Stimulated activated effector memory CD8-positive, alpha-beta T cell treated with anti-CD3 and anti-CD28 coated beads, Interleukin-12 subunit alpha, Interleukin-12 subunit beta, amount 100 ng/mL, for 72 hours (primary cell): ENCODE measurements at regions not wholly inside any gene's neighbourhood (a gene's known extent, or its start where the extent isn't known, plus 50 kb on each side); places are given as distances from the start of the nearest gene placed in this dataset.

Source experiments
- ATAC-seq: fragments of 150-1000 bp; cut with Tn5 transposase; 2 replicates; pipeline ENCODE4 v1.10.0; 2021
- DNase-seq, 2 donors: peaks; one replicate each; pipeline ENCODE4 v3.0.0; 2021 to 2022; ENCODE audit warnings: low spot score in 2 of 2
- H3K27ac Mint-ChIP-seq: one replicate; pipeline ENCODE4 v1.8.0; 2022; ENCODE audit warnings: mild to moderate bottlenecking, mixed read lengths
- H3K36me3 Mint-ChIP-seq: one replicate; pipeline ENCODE4 v1.8.0; 2022; ENCODE audit warnings: mild to moderate bottlenecking, mixed read lengths
- H3K4me1 Mint-ChIP-seq: one replicate; pipeline ENCODE4 v1.8.0; 2022; ENCODE audit warnings: mixed read lengths
- H3K4me3 Mint-ChIP-seq: one replicate; pipeline ENCODE4 v1.8.0; 2022; ENCODE audit warnings: mild to moderate bottlenecking, mixed read lengths
- H3K9me3 Mint-ChIP-seq: one replicate; pipeline ENCODE4 v1.8.0; 2022; ENCODE audit warnings: mixed read lengths

DNA sequence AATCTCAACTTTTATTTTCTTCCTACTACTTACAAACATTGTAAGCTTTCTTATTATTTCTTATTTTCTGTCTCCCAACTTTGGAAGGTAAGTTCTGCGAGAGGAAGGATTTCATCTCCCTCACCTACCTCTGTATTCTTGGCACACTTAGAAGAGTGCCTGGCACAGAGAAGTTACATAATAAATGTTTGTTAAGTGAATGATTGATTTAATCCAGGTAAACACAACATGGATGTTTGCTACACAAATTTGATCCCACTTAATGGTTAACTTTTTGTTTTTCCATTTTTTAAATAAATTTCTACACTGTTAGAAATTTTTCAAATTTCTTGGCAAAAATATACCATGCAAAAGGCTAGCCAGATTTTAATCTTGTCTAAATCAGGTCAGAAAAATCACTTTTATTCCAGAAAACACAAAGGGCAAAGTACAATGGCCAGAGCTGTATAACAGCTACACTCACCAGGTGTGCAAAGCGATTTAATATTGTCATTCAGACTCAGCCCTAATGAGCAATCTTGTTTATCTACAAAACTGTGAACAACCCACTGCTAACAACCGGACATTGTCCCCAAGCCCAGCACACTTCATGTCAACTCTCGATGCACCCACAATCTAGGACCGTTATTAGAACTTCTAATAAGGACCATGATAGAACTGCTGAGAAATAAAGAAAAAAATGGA, 222.1 kb upstream of the EEA1 start:
- Mint-ChIP-seq H3K4me3 (no peak overlapping the region), H3K27ac (no peak overlapping the region), H3K9me3 (no peaks in the 10 kb centered on the region), H3K4me1 (peaks cover 6% of the 10 kb centered on the region), H3K36me3 (no peaks in the 10 kb centered on the region)
- no peak for ATAC-seq
- no peak for DNase-seq

DNA sequence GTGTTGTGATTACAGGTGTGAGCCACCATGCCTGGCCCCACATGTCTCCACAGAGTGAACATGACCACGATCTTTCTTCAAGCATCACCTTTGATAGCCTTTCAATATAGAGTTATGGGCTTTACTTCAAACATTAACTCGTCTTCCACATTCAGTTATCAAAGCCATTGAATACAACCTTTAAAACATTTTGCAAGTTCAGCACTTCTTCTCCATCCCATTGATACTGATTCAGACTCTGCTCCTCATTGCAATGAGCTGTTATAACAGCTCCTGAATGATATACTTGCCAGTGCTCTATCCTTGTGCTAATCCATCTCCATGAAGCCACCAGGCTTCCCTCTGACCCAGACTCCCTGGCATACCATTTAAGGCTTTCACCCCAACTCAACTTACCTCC, 223.5 kb upstream of the EEA1 start:
- H3K4me1 Mint-ChIP-seq = peaks cover 6% of the 10 kb centered on the region
- DNase-seq = no peak
- H3K4me3 Mint-ChIP-seq = no peak overlapping the region
- no peaks in the 10 kb centered on the region for H3K36me3 Mint-ChIP-seq
- no peak for ATAC-seq
- H3K9me3 Mint-ChIP-seq = no peaks in the 10 kb centered on the region
- H3K27ac Mint-ChIP-seq = no peak overlapping the region

GRCh38 chr12:93153321-93153720, 224.2 kb upstream of the EEA1 start:
- ATAC-seq (no peak), DNase-seq (no peak)
- H3K36me3 Mint-ChIP-seq = no peaks in the 10 kb centered on the region
- H3K4me3 Mint-ChIP-seq = no peak overlapping the region
- H3K27ac Mint-ChIP-seq = no peak overlapping the region
- peaks cover 6% of the 10 kb centered on the region for H3K4me1 Mint-ChIP-seq
- peaks cover 3% of the 10 kb centered on the region for H3K9me3 Mint-ChIP-seq

DNA sequence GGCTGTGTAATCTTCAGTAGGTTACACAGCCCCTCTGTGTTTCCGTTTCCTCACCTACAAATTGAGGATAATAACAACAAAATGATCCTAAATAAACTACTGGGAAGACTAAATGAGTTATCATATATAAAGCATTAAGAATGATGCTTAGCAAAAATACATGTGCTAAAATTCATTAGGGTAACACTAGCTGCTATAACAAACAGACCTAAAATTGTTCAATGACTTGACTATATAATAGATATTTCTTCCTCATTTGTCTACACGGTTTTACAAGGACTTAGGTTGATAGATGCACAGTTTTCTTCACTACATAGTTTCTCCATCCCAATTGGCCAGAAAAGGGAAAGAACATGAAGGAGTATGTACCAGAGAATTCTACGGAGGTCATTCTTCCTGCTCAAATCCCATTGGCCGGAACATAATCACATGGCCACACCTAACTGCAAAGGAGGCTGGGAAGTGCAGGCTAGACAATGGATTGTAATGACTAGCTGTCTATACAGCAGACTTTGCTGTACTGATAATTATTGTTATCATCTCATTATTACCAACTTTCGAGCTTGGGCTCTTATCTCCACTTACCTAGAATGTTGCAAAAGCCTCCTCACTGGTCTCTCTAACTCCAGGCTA, 223.5 kb upstream of the NUDT4 start:
- H3K9me3 Mint-ChIP-seq = peaks cover 3% of the 10 kb centered on the region
- H3K36me3 Mint-ChIP-seq = no peaks in the 10 kb centered on the region
- no peak overlapping the region for H3K27ac Mint-ChIP-seq
- DNase-seq (no peak), ATAC-seq (no peak)
- no peak overlapping the region for H3K4me3 Mint-ChIP-seq
- H3K4me1 Mint-ChIP-seq = peaks cover 6% of the 10 kb centered on the region

DNA sequence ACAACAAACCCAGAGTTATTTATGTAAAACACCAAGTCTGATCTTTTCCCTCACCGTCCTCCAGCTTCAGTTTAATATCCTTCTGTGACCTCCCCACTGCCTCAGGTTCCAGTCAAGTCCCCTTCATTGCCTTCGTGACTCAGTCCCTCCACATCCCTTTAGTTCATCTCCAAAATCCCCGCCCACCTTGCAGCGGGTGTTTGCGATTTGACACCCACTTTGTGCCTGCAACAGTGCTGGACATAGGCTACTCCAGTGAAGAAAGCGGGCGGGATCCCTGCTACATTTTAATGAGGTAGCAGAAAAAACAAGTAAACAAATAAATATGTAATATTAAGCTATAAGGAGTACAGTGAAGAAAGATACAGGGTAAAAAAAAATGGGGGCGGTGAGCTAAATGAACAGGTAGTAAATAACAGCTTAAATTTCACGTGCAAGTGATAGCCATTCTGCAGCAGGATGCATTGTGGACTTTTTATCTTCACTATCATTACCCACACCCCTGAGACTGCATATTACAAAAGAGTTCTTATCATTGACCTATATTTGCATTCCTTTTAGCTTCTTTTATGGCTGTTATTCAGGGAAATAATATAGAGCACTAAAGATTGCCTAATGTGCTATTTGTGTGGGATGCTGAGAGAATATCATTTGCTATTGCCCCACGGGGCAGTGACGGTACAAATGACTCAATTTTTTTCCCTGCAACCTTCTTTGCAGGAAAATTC, 222.8 kb upstream of the NUDT4 start:
- H3K36me3 Mint-ChIP-seq = no peaks in the 10 kb centered on the region
- no peak overlapping the region for H3K4me3 Mint-ChIP-seq
- ATAC-seq = no peak
- peaks cover 3% of the 10 kb centered on the region for H3K9me3 Mint-ChIP-seq
- H3K27ac Mint-ChIP-seq = no peak overlapping the region
- H3K4me1 Mint-ChIP-seq = peaks cover 6% of the 10 kb centered on the region
- no peak for DNase-seq

GRCh38 chr12:93156086-93156716, 221.5 kb upstream of the NUDT4 start:
- Mint-ChIP-seq H3K27ac (no peak overlapping the region), H3K4me1 (peaks cover 6% of the 10 kb centered on the region), H3K9me3 (peaks cover 3% of the 10 kb centered on the region), H3K4me3 (no peak overlapping the region), H3K36me3 (no peaks in the 10 kb centered on the region)
- no peak for ATAC-seq
- DNase-seq = no peak

DNA sequence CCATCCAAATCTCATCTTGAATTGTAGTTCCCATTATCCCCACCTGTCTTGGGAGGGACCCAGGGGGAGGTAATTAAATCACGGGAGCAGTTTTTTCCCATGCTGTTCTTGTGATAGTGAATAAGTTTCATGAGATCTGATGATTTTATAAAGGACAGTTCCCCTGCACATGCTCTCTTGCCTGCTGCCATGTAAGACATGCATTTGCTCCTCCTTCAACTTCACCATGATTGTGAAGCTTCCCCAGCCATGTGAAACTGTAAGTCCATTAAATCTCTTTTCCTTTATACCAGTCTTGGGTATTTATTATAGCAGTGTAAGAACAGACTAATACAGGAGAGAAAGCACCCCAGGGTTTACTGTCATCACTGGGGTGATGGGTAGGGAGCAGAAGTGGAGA, 220.4 kb upstream of the NUDT4 start:
- DNase-seq = no peak
- Mint-ChIP-seq H3K36me3 (no peaks in the 10 kb centered on the region), H3K9me3 (peaks cover 3% of the 10 kb centered on the region), H3K27ac (no peak overlapping the region), H3K4me3 (no peak overlapping the region), H3K4me1 (peaks cover 6% of the 10 kb centered on the region)
- no peak for ATAC-seq

DNA sequence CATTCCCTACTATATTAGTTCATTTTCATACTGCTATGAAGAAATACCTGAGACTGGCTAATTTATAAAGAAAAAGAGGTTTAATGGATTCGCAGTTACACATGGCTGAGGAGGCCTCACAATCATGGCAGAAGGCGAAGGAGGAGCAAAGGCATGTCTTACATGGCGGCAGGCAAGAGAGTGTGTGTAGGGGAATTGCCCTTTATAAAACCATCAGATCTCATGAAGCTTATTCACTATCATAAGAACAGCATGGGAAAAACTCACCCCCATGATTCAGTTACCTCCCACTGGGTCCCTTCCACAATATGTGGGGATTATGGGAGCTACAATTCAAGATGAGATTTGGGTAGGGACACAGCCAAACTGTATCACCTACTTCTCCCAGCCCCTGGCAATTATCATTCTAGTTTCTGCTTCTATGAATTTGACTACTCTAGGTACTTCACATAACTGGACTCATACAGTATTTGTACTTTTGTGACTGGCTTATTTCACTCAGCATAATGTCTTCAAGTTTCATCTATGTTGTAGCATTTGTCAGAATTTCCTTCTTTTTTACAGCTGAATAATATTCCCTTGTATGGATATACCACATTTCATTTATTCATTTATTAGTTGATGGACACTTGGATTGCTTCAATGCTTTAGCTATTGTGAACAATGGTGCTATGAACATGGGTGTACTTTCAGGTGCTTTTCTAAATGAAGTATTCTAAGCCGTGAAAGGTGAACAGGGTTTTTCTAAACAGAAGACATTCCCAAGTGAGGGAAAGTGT, 219.5 kb upstream of the NUDT4 start:
- no peak for ATAC-seq
- H3K36me3 Mint-ChIP-seq = no peaks in the 10 kb centered on the region
- no peak overlapping the region for H3K4me3 Mint-ChIP-seq
- peaks cover 6% of the 10 kb centered on the region for H3K4me1 Mint-ChIP-seq
- peaks cover 3% of the 10 kb centered on the region for H3K9me3 Mint-ChIP-seq
- H3K27ac Mint-ChIP-seq = no peak overlapping the region
- no peak for DNase-seq

- Mint-ChIP-seq H3K4me1 (peaks cover 6% of the 10 kb centered on the region), H3K9me3 (no peaks in the 10 kb centered on the region), H3K27ac (no peak overlapping the region), H3K4me3 (no peak overlapping the region), H3K36me3 (no peaks in the 10 kb centered on the region)
- no peak for ATAC-seq
- DNase-seq = no peak
Measured at GRCh38 chr12:93163260-93164036, 214.3 kb upstream of the NUDT4 start.

GRCh38 chr12:93164103-93164880, 213.4 kb upstream of the NUDT4 start:
- no peaks in the 10 kb centered on the region for H3K36me3 Mint-ChIP-seq
- no peak overlapping the region for H3K4me3 Mint-ChIP-seq
- ATAC-seq (no peak), DNase-seq (no peak)
- H3K9me3 Mint-ChIP-seq = no peaks in the 10 kb centered on the region
- H3K4me1 Mint-ChIP-seq = peaks cover 6% of the 10 kb centered on the region
- no peak overlapping the region for H3K27ac Mint-ChIP-seq

- no peak overlapping the region for H3K4me3 Mint-ChIP-seq
- no peak for DNase-seq
- no peaks in the 10 kb centered on the region for H3K9me3 Mint-ChIP-seq
- H3K4me1 Mint-ChIP-seq = peaks cover 6% of the 10 kb centered on the region
- no peak overlapping the region for H3K27ac Mint-ChIP-seq
- H3K36me3 Mint-ChIP-seq = no peaks in the 10 kb centered on the region
- no peak for ATAC-seq
Measured at GRCh38 chr12:93165384-93165932, 212.3 kb upstream of the NUDT4 start.

GRCh38 chr12:93166541-93167307, 211.0 kb upstream of the NUDT4 start:
- H3K4me3 Mint-ChIP-seq = no peak overlapping the region
- ATAC-seq (no peak), DNase-seq (no peak)
- H3K9me3 Mint-ChIP-seq = no peaks in the 10 kb centered on the region
- H3K36me3 Mint-ChIP-seq = no peaks in the 10 kb centered on the region
- H3K27ac Mint-ChIP-seq = no peak overlapping the region
- H3K4me1 Mint-ChIP-seq = peaks cover 6% of the 10 kb centered on the region

DNA sequence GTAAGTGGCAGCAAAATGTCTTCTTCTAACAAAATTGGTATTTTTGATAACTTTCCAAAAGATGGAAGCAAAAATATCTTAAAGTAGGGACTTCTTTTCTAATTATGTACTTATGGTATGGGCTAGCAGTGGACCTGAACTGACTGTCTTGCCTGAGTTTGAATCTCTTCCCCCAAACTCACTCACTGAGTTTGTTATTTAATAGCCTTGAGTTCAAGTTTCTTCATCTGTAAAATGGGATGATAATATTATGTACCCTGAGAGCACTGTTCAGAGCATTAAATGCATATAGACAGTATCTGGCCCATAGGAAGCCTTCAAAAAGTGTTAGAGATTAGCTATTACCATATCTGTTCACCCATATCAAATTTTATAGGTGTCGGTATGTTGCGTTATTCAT, 210.4 kb upstream of the NUDT4 start:
- ATAC-seq (no peak), DNase-seq (no peak)
- no peak overlapping the region for H3K27ac Mint-ChIP-seq
- no peak overlapping the region for H3K4me3 Mint-ChIP-seq
- H3K36me3 Mint-ChIP-seq = no peaks in the 10 kb centered on the region
- H3K4me1 Mint-ChIP-seq = peaks cover 6% of the 10 kb centered on the region
- H3K9me3 Mint-ChIP-seq = no peaks in the 10 kb centered on the region
